Astrocyte (in vitro differentiated cells and primary cell): ENCODE measurements at regions not wholly inside any gene's neighbourhood (a gene's known extent, or its start where the extent isn't known, plus 50 kb on each side); places are given as distances from the start of the nearest gene placed in this dataset.

ENCODE experiments used
- DNase-seq: peaks from one replicate; pipeline ENCODE4 v3.0.0-alpha.2; 2010; ENCODE audit warnings: low read depth
- FAIRE-seq: peaks from 2 replicates; lab custom pipeline; 2011; peaks lifted over from hg19 to GRCh38; lab: Jason Lieb, UNC
- H2AFZ ChIP-seq: 2 replicates; pipeline ENCODE4 v1.6.0; 2012; ENCODE audit warnings: low read depth, low read length, inconsistent platforms
- H3K27ac ChIP-seq: 2 replicates; pipeline ENCODE4 v1.5.1; 2011; ENCODE audit warnings: low read depth, low read length, inconsistent platforms
- H3K27me3 ChIP-seq: 2 replicates; pipeline ENCODE4 v1.6.0; 2011; ENCODE audit warnings: low read length, inconsistent platforms; ENCODE audit not compliant: insufficient read depth
- H3K36me3 ChIP-seq: 2 replicates; pipeline ENCODE4 v1.5.1; 2011; ENCODE audit warnings: low read length, inconsistent platforms; ENCODE audit not compliant: insufficient read depth
- H3K4me1 ChIP-seq: 2 replicates; pipeline ENCODE4 v1.5.1; 2011; ENCODE audit warnings: low read length, inconsistent platforms; ENCODE audit not compliant: insufficient read depth
- H3K4me2 ChIP-seq: 2 replicates; pipeline ENCODE4 v1.6.0; 2012; ENCODE audit warnings: low read length, inconsistent platforms
- H3K4me3 ChIP-seq: 2 replicates; pipeline ENCODE4 v1.5.1; 2011; ENCODE audit warnings: low read depth, mild to moderate bottlenecking, low read length, inconsistent platforms; ENCODE audit not compliant: insufficient read depth
- H3K79me2 ChIP-seq: 2 replicates; pipeline ENCODE4 v1.6.0; 2012; ENCODE audit warnings: mild to moderate bottlenecking, low read length, inconsistent platforms; ENCODE audit not compliant: insufficient read depth
- H3K9ac ChIP-seq: 2 replicates; pipeline ENCODE4 v1.6.0; 2012; ENCODE audit warnings: mild to moderate bottlenecking, low read length, inconsistent platforms
- H3K9me3 ChIP-seq: 2 replicates; pipeline ENCODE4 v1.5.1; 2012; ENCODE audit warnings: low read depth, mild to moderate bottlenecking, low read length, inconsistent platforms; ENCODE audit not compliant: insufficient read depth
- H4K20me1 ChIP-seq: 2 replicates; pipeline ENCODE4 v1.6.0; 2012; ENCODE audit warnings: low read length, inconsistent platforms; ENCODE audit not compliant: insufficient read depth
- H3K27ac Mint-ChIP-seq: one replicate; pipeline ENCODE4 v1.8.0; 2021; ENCODE audit warnings: mild to moderate bottlenecking, mixed read lengths; ENCODE audit not compliant: unreplicated experiment
- H3K27me3 Mint-ChIP-seq: one replicate; pipeline ENCODE4 v1.8.0; 2021; ENCODE audit warnings: low read depth, mixed read lengths; ENCODE audit not compliant: unreplicated experiment
- H3K36me3 Mint-ChIP-seq: one replicate; pipeline ENCODE4 v1.8.0; 2021; ENCODE audit warnings: low read depth, mixed read lengths; ENCODE audit not compliant: unreplicated experiment
- H3K4me1 Mint-ChIP-seq: one replicate; pipeline ENCODE4 v1.8.0; 2021; ENCODE audit warnings: low read depth, mixed read lengths; ENCODE audit not compliant: unreplicated experiment
- H3K4me3 Mint-ChIP-seq: one replicate; pipeline ENCODE4 v1.8.0; 2021; ENCODE audit warnings: mild to moderate bottlenecking, moderate library complexity, mixed read lengths; ENCODE audit not compliant: unreplicated experiment
- H3K9me3 Mint-ChIP-seq: one replicate; pipeline ENCODE4 v1.8.0; 2021; ENCODE audit warnings: mild to moderate bottlenecking, mixed read lengths; ENCODE audit not compliant: unreplicated experiment
- CTCF ChIP-seq: IDR thresholded peaks from 2 replicates; pipeline ENCODE4 v1.5.1; 2011; ENCODE audit warnings: low read depth, mild to moderate bottlenecking, inconsistent platforms, low read length, moderate library complexity; ENCODE audit not compliant: insufficient read depth
- EZH2 ChIP-seq: IDR thresholded peaks from 2 replicates; pipeline ENCODE4 v1.6.1; 2012; ENCODE audit warnings: mild to moderate bottlenecking, low read length, inconsistent platforms; ENCODE audit not compliant: insufficient read depth

GRCh38 chr6:144534180-144534579 lies 249.0 kb downstream of the UTRN start:
- H4K20me1 ChIP-seq, result no peaks in the 10 kb centered on the region
- peaks cover 9% of the 10 kb centered on the region for H3K36me3 Mint-ChIP-seq
- H3K79me2 ChIP-seq, result no peaks in the 10 kb centered on the region
- no peak overlapping the region for H3K27ac Mint-ChIP-seq
- no peak overlapping the region for H3K4me2 ChIP-seq
- H3K4me3 ChIP-seq, result no peak overlapping the region
- no peaks in the 10 kb centered on the region for H3K27me3 Mint-ChIP-seq
- no peaks in the 10 kb centered on the region for H3K27me3 ChIP-seq
- FAIRE-seq, result no peak
- no peak overlapping the region for H3K27ac ChIP-seq
- TF ChIP-seq CTCF, result no peak
- no peak for TF ChIP-seq EZH2
- H3K36me3 ChIP-seq, result peaks cover 5% of the 10 kb centered on the region
- H3K9me3 ChIP-seq, result no peaks in the 10 kb centered on the region
- DNase-seq, result no peak
- H2AFZ ChIP-seq, result no peak overlapping the region
- no peaks in the 10 kb centered on the region for H3K9me3 Mint-ChIP-seq
- peaks cover 3% of the 10 kb centered on the region for H3K4me1 Mint-ChIP-seq
- H3K4me3 Mint-ChIP-seq, result no peak overlapping the region
- no peak overlapping the region for H3K9ac ChIP-seq
- H3K4me1 ChIP-seq, result no peaks in the 10 kb centered on the region

GRCh38 chr6:144535630-144536029 lies 250.5 kb downstream of the UTRN start:
- no peak overlapping the region for H3K27ac ChIP-seq
- Mint-ChIP-seq H3K27ac (no peak overlapping the region), H3K36me3 (peaks cover 9% of the 10 kb centered on the region), H3K4me1 (no peaks in the 10 kb centered on the region), H3K4me3 (no peak overlapping the region), H3K9me3 (no peaks in the 10 kb centered on the region), H3K27me3 (no peaks in the 10 kb centered on the region)
- H3K4me2 ChIP-seq, result no peak overlapping the region
- DNase-seq (no peak), FAIRE-seq (no peak)
- no peak overlapping the region for H2AFZ ChIP-seq
- TF ChIP-seq CTCF (no peak), EZH2 (no peak)
- H3K9me3 ChIP-seq, result no peaks in the 10 kb centered on the region
- peaks cover 5% of the 10 kb centered on the region for H3K36me3 ChIP-seq
- H3K4me1 ChIP-seq, result no peaks in the 10 kb centered on the region
- H3K27me3 ChIP-seq, result no peaks in the 10 kb centered on the region
- no peaks in the 10 kb centered on the region for H3K79me2 ChIP-seq
- H4K20me1 ChIP-seq, result no peaks in the 10 kb centered on the region
- H3K9ac ChIP-seq, result no peak overlapping the region
- H3K4me3 ChIP-seq, result no peak overlapping the region

GRCh38 chr6:144536079-144536478 lies 250.9 kb downstream of the UTRN start:
- no peak overlapping the region for H3K9ac ChIP-seq
- FAIRE-seq, result no peak
- no peak overlapping the region for H3K27ac Mint-ChIP-seq
- peaks cover 7% of the 10 kb centered on the region for H3K36me3 Mint-ChIP-seq
- H2AFZ ChIP-seq, result no peak overlapping the region
- no peaks in the 10 kb centered on the region for H3K4me1 ChIP-seq
- H3K9me3 ChIP-seq, result no peaks in the 10 kb centered on the region
- no peaks in the 10 kb centered on the region for H3K9me3 Mint-ChIP-seq
- no peak overlapping the region for H3K4me3 ChIP-seq
- no peaks in the 10 kb centered on the region for H3K4me1 Mint-ChIP-seq
- H3K27ac ChIP-seq, result no peak overlapping the region
- no peaks in the 10 kb centered on the region for H3K27me3 Mint-ChIP-seq
- no peak for TF ChIP-seq EZH2
- no peak for TF ChIP-seq CTCF
- no peak overlapping the region for H3K4me3 Mint-ChIP-seq
- no peak for DNase-seq
- H3K79me2 ChIP-seq, result no peaks in the 10 kb centered on the region
- no peak overlapping the region for H3K4me2 ChIP-seq
- no peaks in the 10 kb centered on the region for H4K20me1 ChIP-seq
- H3K36me3 ChIP-seq, result peaks cover 5% of the 10 kb centered on the region
- no peaks in the 10 kb centered on the region for H3K27me3 ChIP-seq
